ENCODE measurements at regions not wholly inside any gene's neighbourhood (a gene's known extent, or its start where the extent isn't known, plus 50 kb on each side); places are given as distances from the start of the nearest gene placed in this dataset.

- ChIA-PET SMC1A (ENCODE audit: uncharacterized antibody, unreplicated experiment) (interaction anchor here (0.6 kb wide), 1 partner anchor 134 kb away, joined by 3 read pairs; no protein-coding TSS in a partner anchor), POLR2A (no interaction called here), CTCF (no interaction called here), RAD21 (ENCODE audit: unreplicated experiment) (no interaction called here)
- no peaks in the 10 kb centered on the region for H3K36me3 ChIP-seq (ENCODE audit: control insufficient read depth in 2 of 2, insufficient read depth in 2 of 2, low read length in 1 of 2)
- no peaks in the 10 kb centered on the region for H3K9me3 ChIP-seq (replicated peaks; ENCODE audit: control insufficient read depth, insufficient read depth, low read length)
- no peaks in the 10 kb centered on the region for H3K4me1 ChIP-seq (ENCODE audit: control insufficient read depth, insufficient read depth, low read length)
- H3K79me2 ChIP-seq (ENCODE audit: control insufficient read depth, insufficient read depth, low read length) = no peaks in the 10 kb centered on the region
- no peak for TF ChIP-seq NKRF (conservative IDR thresholded peaks at IDR 0.05)
- no peak overlapping the region for H3K4me3 ChIP-seq
- ATAC-seq (no peak), DNase-seq (ENCODE audit: low read depth, low spot score) (no peak), FAIRE-seq (no peak)
- no peak overlapping the region for H3K4me2 ChIP-seq (ENCODE audit: control insufficient read depth, insufficient read depth)
- H3K27me3 ChIP-seq (replicated peaks in 1 of 2; ENCODE audit: control insufficient read depth in 2 of 2, insufficient read depth in 2 of 2, low read length in 1 of 2) = no peaks in the 10 kb centered on the region
- no peak overlapping the region for H3K27ac ChIP-seq (ENCODE audit: control insufficient read depth, insufficient read depth)
- WGBS (ENCODE audit: insufficient coverage, insufficient replicate concordance, low lambda C conversion rate, missing lambda C conversion rate) = 20% methylated on average over 3 of the region's 3 CpGs
- intact Hi-C loops (cut with micrococcal nuclease; ENCODE audit: unreplicated experiment) = no loop called here
- H2AFZ ChIP-seq (ENCODE audit: control insufficient read depth, low read depth, low read length) = no peak overlapping the region
- H4K20me1 ChIP-seq (ENCODE audit: control insufficient read depth, insufficient read depth) = no peaks in the 10 kb centered on the region
- BruUV-seq (replicated peaks) = no TSS peak
- in situ Hi-C loops (cut with MboI) = no loop called here
- H3K9ac ChIP-seq (ENCODE audit: control insufficient read depth, insufficient read depth, low read length) = no peak overlapping the region
These were observed 173.1 kb downstream of the ETNK1 start for GRCh38 chr12:22798116-22798515.

DNA sequence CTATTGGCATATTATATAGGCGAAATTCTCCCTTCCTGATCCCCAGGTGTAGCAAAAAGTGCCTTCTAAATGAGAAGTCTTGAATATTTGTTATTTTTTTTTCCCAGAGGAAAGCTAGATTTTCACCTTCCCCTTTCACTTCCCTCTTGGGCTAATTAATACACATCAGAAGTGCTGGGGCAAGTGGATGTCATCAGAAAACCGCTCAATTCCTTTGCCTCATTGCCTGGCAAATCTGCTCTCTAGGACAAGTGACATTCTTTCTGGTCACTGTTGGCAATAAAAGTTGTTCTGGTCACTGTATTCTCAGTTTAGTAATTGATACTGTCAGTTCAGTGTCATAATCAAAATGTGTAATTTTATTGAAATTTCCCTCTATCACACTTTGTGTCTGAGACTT, 174.5 kb downstream of the ETNK1 start:
- no peak overlapping the region for H3K9ac ChIP-seq (ENCODE audit: control insufficient read depth, insufficient read depth, low read length)
- no peaks in the 10 kb centered on the region for H3K27me3 ChIP-seq (replicated peaks in 1 of 2; ENCODE audit: control insufficient read depth in 2 of 2, insufficient read depth in 2 of 2, low read length in 1 of 2)
- no peak overlapping the region for H3K27ac ChIP-seq (ENCODE audit: control insufficient read depth, insufficient read depth)
- ChIA-PET POLR2A (no interaction called here), RAD21 (ENCODE audit: unreplicated experiment) (no interaction called here), SMC1A (ENCODE audit: uncharacterized antibody, unreplicated experiment) (no interaction called here), CTCF (no interaction called here)
- intact Hi-C loops (cut with micrococcal nuclease; ENCODE audit: unreplicated experiment) = no loop called here
- ATAC-seq (no peak), FAIRE-seq (no peak), DNase-seq (ENCODE audit: low read depth, low spot score) (no peak)
- no peaks in the 10 kb centered on the region for H3K36me3 ChIP-seq (ENCODE audit: control insufficient read depth in 2 of 2, insufficient read depth in 2 of 2, low read length in 1 of 2)
- no TSS peak for BruUV-seq (replicated peaks)
- no peak overlapping the region for H3K4me2 ChIP-seq (ENCODE audit: control insufficient read depth, insufficient read depth)
- in situ Hi-C loops (cut with MboI) = no loop called here
- TF ChIP-seq, protein P1, sequence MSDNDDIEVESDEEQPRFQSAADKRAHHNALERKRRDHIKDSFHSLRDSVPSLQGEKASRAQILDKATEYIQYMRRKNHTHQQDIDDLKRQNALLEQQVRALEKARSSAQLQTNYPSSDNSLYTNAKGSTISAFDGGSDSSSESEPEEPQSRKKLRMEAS (IDR thresholded peaks at IDR 0.05; ENCODE audit: low read depth, low read length) = no peak
- TF ChIP-seq NFYB (IDR thresholded peaks at IDR 0.05; ENCODE audit: insufficient read depth, low read depth, low read length) (no peak), EED (IDR thresholded peaks at IDR 0.05; ENCODE audit: low read depth) (no peak), GABPA (IDR thresholded peaks at IDR 0.05; ENCODE audit: low read depth) (no peak)
- no peaks in the 10 kb centered on the region for H4K20me1 ChIP-seq (ENCODE audit: control insufficient read depth, insufficient read depth)
- no peaks in the 10 kb centered on the region for H3K79me2 ChIP-seq (ENCODE audit: control insufficient read depth, insufficient read depth, low read length)
- H3K4me1 ChIP-seq (ENCODE audit: control insufficient read depth, insufficient read depth, low read length) = no peaks in the 10 kb centered on the region
- 0% methylated on average over 2 of the region's 2 CpGs for WGBS (ENCODE audit: insufficient coverage, insufficient replicate concordance, low lambda C conversion rate, missing lambda C conversion rate)
- no peak overlapping the region for H2AFZ ChIP-seq (ENCODE audit: control insufficient read depth, low read depth, low read length)
- H3K9me3 ChIP-seq (replicated peaks; ENCODE audit: control insufficient read depth, insufficient read depth, low read length) = no peaks in the 10 kb centered on the region
- no peak overlapping the region for H3K4me3 ChIP-seq
